ENCODE measurements at regions not wholly inside any gene's neighbourhood (a gene's known extent, or its start where the extent isn't known, plus 50 kb on each side); places are given as distances from the start of the nearest gene placed in this dataset.

DNA sequence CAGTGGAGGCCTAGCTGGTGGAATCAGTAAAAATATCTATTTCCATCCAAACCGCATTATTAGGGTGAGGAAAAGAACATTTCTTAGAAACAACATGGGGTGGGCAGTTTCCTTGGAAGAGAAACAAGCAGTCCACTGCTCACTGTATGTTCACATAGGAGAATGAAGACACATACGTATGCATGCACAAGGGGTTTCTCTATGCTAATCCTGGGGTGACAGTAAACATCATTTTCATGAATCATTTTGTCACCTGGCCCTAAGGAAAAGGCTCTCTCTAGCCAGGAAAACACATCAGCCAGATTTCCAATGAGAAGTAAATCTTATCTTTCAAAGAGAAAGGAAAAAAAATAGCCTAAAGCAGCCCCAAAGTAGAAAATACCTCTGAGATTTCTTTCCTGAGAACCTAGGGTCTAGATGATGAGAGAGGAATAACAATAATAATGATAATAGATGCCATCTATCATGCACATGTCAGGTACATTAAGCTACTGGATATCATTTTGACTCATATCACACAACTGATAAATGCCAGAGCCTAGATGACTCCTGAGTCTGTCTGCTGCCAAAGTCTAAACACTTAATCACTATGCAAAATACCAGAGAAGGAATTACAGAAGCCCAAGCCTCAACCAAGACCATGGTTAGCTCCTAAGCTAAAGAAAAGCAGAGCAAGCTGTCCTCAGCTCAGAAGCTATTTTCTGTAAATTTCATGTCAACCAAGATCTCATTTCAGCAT lies 520.5 kb upstream of the TMPO start:
- Histone ChIP-seq H3K4me2 (ENCODE audit: insufficient read depth, low read length) (no peak overlapping the region), H4K20me1 (replicated peaks; ENCODE audit: control insufficient read depth, insufficient read depth, low read length) (no peaks in the 10 kb centered on the region), H3K27ac (ENCODE audit: extremely low read depth, low read depth, low read length) (no peak overlapping the region), H3K27me3 (ENCODE audit: control insufficient read depth in 2 of 2, insufficient read depth in 2 of 2, low read length in 2 of 2) (no peaks in the 10 kb centered on the region), H3K4me1 (replicated peaks in 1 of 2; ENCODE audit: control insufficient read depth in 2 of 2, insufficient read depth in 2 of 2, low read length in 2 of 2) (no peaks in the 10 kb centered on the region), H3K36me3 (ENCODE audit: control insufficient read depth, insufficient read depth, low read length) (no peaks in the 10 kb centered on the region), H3K9ac (ENCODE audit: insufficient read depth in 1 of 2, low read depth in 2 of 2, low read length in 2 of 2) (no peak overlapping the region), H3K9me1 (ENCODE audit: control insufficient read depth, insufficient read depth, low read length) (no peaks in the 10 kb centered on the region), H3K9me3 (replicated peaks; ENCODE audit: control insufficient read depth, insufficient read depth, low read depth, low read length) (no peaks in the 10 kb centered on the region; the same call in 1 of the 2 replicates), H3K4me3 (no peak overlapping the region), H2AFZ (ENCODE audit: low read depth, low read length) (no peak overlapping the region), H3K79me2 (ENCODE audit: control insufficient read depth, insufficient read depth, low read length) (no peaks in the 10 kb centered on the region)
- FAIRE-seq = no peak
- ATAC-seq = no peak
- ChIA-PET POLR2A (no interaction called here), CTCF (ENCODE audit: low intra/inter-chr PET ratio) (no interaction called here)
- no TSS peak for BruUV-seq (replicated peaks)
- DNase-seq (ENCODE audit: extremely low read depth in 1 of 4, low spot score in 3 of 4) = no peak
- intact Hi-C loops (cut with micrococcal nuclease) (no loop called here), in situ Hi-C loops (cut with MboI) (no loop called here)
- WGBS (ENCODE audit: insufficient coverage, low coverage, missing lambda C conversion rate) = 5% methylated on average over 2 of the region's 2 CpGs
- TF ChIP-seq CLOCK (CRISPR knock-in tag; IDR thresholded peaks at IDR 0.05; ENCODE audit: borderline replicate concordance) (no peak), ATF1 (CRISPR knock-in tag; IDR thresholded peaks at IDR 0.05) (no peak), ATF1 (tag; IDR thresholded peaks at IDR 0.05) (no peak), ZBTB8A (IDR thresholded peaks at IDR 0.05; ENCODE audit: partially characterized antibody) (no peak), ZFP30 (CRISPR knock-in tag; IDR thresholded peaks at IDR 0.05; ENCODE audit: borderline replicate concordance) (no peak), RBBP5 (IDR thresholded peaks at IDR 0.05; ENCODE audit: borderline replicate concordance, insufficient read depth, low read length, poor library complexity, severe bottlenecking) (no peak), EGR1 (conservative IDR thresholded peaks at IDR 0.05) (no peak), E2F8 (IDR thresholded peaks at IDR 0.05; ENCODE audit: low read depth, partially characterized antibody) (no peak), HIVEP1 (CRISPR knock-in tag; IDR thresholded peaks at IDR 0.05) (no peak), FOXK1 (CRISPR knock-in tag; IDR thresholded peaks at IDR 0.05; ENCODE audit: borderline replicate concordance) (no peak), ZNF57 (CRISPR knock-in tag; IDR thresholded peaks at IDR 0.05) (no peak), POLR2G (IDR thresholded peaks at IDR 0.05; ENCODE audit: low read depth, low read length) (no peak), CREM (IDR thresholded peaks at IDR 0.05; ENCODE audit: low read depth) (no peak), MED1 (CRISPR knock-in tag; IDR thresholded peaks at IDR 0.05; ENCODE audit: borderline replicate concordance) (no peak)
- TF ChIP-seq, protein P1, sequence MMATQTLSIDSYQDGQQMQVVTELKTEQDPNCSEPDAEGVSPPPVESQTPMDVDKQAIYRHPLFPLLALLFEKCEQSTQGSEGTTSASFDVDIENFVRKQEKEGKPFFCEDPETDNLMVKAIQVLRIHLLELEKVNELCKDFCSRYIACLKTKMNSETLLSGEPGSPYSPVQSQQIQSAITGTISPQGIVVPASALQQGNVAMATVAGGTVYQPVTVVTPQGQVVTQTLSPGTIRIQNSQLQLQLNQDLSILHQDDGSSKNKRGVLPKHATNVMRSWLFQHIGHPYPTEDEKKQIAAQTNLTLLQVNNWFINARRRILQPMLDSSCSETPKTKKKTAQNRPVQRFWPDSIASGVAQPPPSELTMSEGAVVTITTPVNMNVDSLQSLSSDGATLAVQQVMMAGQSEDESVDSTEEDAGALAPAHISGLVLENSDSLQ (IDR thresholded peaks at IDR 0.05) = no peak

Measured in K562 (cell line).